Bronchial epithelial cell (primary cell): ENCODE measurements at regions not wholly inside any gene's neighbourhood (a gene's known extent, or its start where the extent isn't known, plus 50 kb on each side); places are given as distances from the start of the nearest gene placed in this dataset.

Experiments used
- DNase-seq: peaks from one replicate; pipeline ENCODE4 v3.0.0-alpha.2; 2010; ENCODE audit warnings: low read depth
- FAIRE-seq: peaks from 2 replicates; lab custom pipeline; 2011; peaks lifted over from hg19 to GRCh38; lab: Jason Lieb, UNC
- H3K27me3 ChIP-seq: 2 replicates; pipeline ENCODE4 v1.5.1; 2011; ENCODE audit warnings: low read length; ENCODE audit not compliant: control insufficient read depth, insufficient read depth
- H3K36me3 ChIP-seq: 2 replicates; pipeline ENCODE4 v1.5.1; 2011; ENCODE audit warnings: low read length; ENCODE audit not compliant: control insufficient read depth, insufficient read depth
- H3K4me3 ChIP-seq: 2 replicates; pipeline ENCODE4 v1.5.1; 2011; ENCODE audit warnings: mild to moderate bottlenecking, low read depth, low read length, control low read depth
- CTCF ChIP-seq: IDR thresholded peaks from 2 replicates; pipeline ENCODE4 v1.5.1; 2011; ENCODE audit warnings: mild to moderate bottlenecking, moderate library complexity, low read length, control low read depth, inconsistent platforms; ENCODE audit not compliant: insufficient read depth, severe bottlenecking

DNA sequence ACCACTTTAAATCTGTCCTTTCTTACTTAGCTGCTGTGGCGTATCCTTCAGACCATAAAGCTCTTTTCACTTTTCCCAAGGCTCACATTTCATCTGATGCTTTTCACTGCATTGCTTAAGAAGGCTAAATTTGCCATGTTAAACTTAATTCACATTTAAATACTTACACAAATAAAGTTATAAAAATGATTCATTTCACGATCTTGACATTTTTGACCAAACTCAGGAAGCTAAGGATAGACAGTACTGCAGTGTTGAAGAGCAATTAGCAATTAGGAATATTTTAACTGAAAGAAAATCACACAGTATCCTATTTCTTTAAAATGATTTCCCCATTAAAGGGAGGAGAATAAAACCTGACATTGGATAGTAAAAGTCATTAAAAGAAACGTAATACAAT lies 1038.6 kb downstream of the STPG2 start:
- FAIRE-seq, result no peak

DNA sequence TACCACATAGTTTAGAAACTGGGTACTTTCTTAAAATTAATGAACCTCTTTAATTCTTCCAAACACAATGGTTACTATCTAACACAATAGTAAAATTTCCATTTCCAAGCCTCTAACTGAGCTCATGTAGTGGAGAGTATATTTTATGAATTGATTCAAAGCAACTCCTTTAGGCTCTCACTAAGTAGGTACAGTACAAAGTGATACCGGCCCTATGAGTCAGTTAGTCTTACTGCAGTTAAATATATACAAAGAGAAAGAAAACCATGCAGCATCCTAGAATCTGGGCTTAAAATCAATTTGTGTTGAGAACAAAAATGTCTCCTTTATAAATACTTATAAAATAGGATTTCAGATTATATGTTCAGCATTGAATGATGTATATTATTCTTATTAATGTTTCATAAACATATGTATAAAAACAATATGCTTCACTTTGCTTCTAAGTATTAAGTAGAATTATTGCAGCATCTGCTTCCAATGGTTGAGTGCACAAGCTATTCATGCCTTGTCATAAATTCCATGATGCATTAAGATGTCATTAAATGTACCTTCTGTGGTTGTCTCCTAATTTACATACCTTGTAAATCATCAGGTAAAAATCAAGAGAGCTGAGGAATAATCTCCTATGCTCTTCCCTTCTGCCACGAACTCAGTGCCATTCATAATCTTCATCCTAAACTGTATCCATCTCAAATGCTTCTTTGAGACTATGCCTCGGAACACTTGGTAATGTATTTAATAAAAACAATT lies 1037.8 kb downstream of the STPG2 start:
- no peak for DNase-seq
- Histone ChIP-seq H3K36me3 (no peaks in the 10 kb centered on the region), H3K27me3 (no peaks in the 10 kb centered on the region), H3K4me3 (no peak overlapping the region)
- FAIRE-seq, result no peak
- TF ChIP-seq CTCF, result no peak

More for the DNA sequence above, 1038.6 kb downstream of the STPG2 start:
- TF ChIP-seq CTCF, result no peak
- Histone ChIP-seq H3K27me3 (no peaks in the 10 kb centered on the region), H3K4me3 (no peak overlapping the region), H3K36me3 (no peaks in the 10 kb centered on the region)
- DNase-seq, result no peak

DNA sequence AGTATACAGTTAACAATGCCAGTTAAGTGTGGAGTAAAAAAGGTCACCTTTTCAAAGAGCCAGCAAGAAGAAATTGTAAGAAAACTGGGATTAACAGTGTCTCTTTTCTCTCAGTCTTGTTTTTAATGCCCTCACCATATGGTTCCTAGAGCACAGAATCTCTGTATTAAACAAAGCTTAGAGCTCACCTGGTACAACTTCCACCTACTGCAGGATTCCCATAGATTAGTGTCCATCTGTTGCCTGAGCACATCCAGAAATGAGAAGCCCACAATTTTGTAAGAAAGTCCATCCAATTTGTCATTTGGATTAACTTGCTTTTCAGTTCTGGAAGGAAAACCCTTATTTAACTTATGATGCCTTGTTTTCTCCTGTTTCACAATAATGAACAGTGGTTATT lies 1037.1 kb downstream of the STPG2 start:
- H3K36me3 ChIP-seq, result no peaks in the 10 kb centered on the region
- no peak overlapping the region for H3K4me3 ChIP-seq
- H3K27me3 ChIP-seq, result no peaks in the 10 kb centered on the region
- FAIRE-seq (no peak), DNase-seq (no peak)
- no peak for TF ChIP-seq CTCF

- no peaks in the 10 kb centered on the region for H3K36me3 ChIP-seq
- FAIRE-seq (no peak), DNase-seq (no peak)
- H3K4me3 ChIP-seq, result no peak overlapping the region
- H3K27me3 ChIP-seq, result no peaks in the 10 kb centered on the region
- no peak for TF ChIP-seq CTCF
These were observed 1032.8 kb downstream of the STPG2 start for GRCh38 chr4:97110506-97110905.

GRCh38 chr4:97116511-97116910 lies 1026.8 kb downstream of the STPG2 start:
- H3K27me3 ChIP-seq, result no peaks in the 10 kb centered on the region
- FAIRE-seq, result no peak
- no peaks in the 10 kb centered on the region for H3K36me3 ChIP-seq
- no peak overlapping the region for H3K4me3 ChIP-seq
- DNase-seq, result no peak
- no peak for TF ChIP-seq CTCF

- no peak for TF ChIP-seq CTCF
- no peak overlapping the region for H3K4me3 ChIP-seq
- DNase-seq (no peak), FAIRE-seq (no peak)
- H3K27me3 ChIP-seq, result no peaks in the 10 kb centered on the region
- H3K36me3 ChIP-seq, result no peaks in the 10 kb centered on the region
These were observed 1021.8 kb downstream of the STPG2 start for GRCh38 chr4:97121493-97121892.
